GM12801 (cell line): ENCODE measurements at regions not wholly inside any gene's neighbourhood (a gene's known extent, or its start where the extent isn't known, plus 50 kb on each side); places are given as distances from the start of the nearest gene placed in this dataset.

Experiments
- TF ChIP-seq, protein P1 (sequence below): IDR thresholded peaks from one replicate; pipeline ENCODE4 v1.5.1; 2011; ENCODE audit warnings: control low read depth; ENCODE audit not compliant: insufficient read length; ENCODE audit errors: extremely low read depth

DNA sequence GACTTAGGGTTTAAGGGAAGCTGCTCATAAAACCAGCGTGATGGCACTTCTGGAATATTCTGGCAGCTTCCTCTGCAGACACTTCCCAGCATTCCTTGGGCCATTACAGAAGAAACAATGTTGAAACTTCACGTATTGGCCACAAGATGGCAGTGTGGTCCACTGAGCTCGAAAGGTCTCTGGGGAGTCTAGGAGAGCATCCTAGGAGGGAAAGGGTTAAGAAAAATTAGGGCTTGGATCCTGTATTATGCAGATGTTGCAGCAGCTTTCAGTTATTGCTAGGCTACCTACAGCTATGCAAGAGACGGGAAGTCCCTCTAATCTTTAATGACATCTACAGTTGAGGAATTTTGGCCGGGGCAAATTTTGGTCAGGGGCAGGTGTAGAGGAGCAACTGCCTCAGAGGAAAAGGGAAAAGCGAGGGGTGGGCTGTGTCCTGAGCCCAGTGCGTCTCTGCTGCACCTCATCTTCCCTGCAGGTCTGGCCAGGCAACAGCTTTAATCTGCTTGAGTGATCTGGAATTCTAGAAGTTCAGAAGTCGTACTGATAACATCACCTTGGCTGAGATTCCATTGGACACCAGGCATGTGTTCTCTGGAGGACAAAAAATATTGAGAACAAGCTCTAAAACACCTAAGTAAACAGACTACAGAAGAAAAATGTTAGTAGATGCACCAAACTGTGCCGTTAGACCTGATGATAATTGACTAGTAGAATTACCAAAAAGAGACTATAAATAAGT, 220.8 kb upstream of the PRSS58 start:
- TF ChIP-seq, protein P1, sequence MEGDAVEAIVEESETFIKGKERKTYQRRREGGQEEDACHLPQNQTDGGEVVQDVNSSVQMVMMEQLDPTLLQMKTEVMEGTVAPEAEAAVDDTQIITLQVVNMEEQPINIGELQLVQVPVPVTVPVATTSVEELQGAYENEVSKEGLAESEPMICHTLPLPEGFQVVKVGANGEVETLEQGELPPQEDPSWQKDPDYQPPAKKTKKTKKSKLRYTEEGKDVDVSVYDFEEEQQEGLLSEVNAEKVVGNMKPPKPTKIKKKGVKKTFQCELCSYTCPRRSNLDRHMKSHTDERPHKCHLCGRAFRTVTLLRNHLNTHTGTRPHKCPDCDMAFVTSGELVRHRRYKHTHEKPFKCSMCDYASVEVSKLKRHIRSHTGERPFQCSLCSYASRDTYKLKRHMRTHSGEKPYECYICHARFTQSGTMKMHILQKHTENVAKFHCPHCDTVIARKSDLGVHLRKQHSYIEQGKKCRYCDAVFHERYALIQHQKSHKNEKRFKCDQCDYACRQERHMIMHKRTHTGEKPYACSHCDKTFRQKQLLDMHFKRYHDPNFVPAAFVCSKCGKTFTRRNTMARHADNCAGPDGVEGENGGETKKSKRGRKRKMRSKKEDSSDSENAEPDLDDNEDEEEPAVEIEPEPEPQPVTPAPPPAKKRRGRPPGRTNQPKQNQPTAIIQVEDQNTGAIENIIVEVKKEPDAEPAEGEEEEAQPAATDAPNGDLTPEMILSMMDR = no peak

DNA sequence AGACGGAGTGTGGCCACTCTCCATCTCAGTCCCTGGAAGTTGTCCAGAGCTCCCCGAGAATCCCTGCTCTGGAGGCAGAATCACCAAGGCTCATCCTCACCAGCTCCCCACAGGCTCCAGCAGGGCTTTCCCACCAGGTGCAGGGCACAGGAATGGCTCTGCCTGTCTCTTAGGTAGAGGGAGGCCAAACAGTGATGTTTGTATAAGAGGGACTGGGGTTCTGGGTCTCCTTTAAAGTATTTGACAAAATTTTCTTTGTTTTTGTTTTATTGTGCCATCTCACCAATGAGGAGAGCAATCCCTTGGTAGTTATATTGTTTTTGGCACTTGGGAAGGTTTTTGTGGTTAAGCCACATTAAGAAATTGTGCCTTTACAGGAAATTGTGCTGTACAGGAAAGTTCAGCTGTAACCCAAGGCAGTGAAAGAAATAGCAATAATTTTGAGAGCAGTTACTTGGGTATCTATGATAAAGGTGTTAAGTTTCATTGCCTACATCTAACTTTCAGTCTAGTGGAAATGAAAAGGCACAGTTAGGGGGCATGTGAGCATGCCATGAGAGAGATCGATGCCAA, 219.3 kb upstream of the PRSS58 start:
- TF ChIP-seq, protein P1 = no peak

DNA sequence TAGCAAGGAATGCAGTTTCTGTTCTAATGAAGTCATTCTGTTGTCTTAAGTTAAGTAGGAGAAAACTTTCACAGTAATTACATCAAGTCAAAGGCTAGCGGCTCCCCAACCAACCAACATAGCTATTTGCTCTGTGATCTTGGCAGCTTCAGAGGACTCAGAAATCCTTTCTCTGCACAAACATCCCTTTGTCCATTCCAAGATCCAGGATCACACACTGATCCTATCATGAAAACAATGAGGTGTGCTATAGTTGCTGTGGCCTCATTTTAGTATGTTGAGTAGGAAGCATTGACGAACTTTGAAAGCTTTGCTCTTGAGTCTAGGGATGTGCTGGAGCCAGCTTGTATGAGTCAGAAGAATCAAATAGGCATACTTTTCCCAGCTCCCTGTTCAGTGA, 218.2 kb upstream of the PRSS58 start:
- TF ChIP-seq, protein P1 = no peak

DNA sequence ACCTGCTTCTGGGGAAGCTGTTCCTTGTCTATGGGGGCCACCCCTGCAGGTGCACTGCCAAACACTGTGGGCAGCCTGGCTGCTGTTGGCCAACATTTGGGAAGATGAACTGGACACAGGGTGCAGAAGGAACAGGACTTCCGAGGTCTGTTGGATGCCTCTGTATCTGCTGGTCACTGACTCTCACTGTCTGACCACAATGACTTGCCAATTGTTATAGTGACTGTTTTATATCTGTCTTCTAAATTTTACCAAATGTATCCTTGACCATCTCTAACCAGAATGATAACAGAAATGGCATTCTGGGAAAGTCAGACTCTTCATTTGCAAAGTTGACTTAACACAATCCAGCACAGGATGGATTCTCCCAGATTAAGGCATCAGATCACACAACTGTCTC, 214.0 kb upstream of the PRSS58 start:
- TF ChIP-seq, protein P1 = no peak

DNA sequence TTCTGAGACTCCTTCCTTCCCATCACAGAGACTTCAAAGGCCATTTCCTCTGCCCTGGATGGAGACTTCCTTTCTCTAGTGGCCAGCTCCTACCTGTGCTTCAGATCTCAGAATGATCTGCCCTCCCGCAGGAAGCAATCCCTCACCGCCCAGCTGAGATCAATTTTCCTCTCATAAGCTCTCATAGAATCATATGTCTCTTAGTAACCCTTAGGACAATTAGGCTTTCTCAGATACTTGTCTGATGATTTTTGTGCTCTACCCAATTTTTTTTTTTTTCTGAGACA, 212.6 kb upstream of the PRSS58 start:
- TF ChIP-seq, protein P1 = no peak

DNA sequence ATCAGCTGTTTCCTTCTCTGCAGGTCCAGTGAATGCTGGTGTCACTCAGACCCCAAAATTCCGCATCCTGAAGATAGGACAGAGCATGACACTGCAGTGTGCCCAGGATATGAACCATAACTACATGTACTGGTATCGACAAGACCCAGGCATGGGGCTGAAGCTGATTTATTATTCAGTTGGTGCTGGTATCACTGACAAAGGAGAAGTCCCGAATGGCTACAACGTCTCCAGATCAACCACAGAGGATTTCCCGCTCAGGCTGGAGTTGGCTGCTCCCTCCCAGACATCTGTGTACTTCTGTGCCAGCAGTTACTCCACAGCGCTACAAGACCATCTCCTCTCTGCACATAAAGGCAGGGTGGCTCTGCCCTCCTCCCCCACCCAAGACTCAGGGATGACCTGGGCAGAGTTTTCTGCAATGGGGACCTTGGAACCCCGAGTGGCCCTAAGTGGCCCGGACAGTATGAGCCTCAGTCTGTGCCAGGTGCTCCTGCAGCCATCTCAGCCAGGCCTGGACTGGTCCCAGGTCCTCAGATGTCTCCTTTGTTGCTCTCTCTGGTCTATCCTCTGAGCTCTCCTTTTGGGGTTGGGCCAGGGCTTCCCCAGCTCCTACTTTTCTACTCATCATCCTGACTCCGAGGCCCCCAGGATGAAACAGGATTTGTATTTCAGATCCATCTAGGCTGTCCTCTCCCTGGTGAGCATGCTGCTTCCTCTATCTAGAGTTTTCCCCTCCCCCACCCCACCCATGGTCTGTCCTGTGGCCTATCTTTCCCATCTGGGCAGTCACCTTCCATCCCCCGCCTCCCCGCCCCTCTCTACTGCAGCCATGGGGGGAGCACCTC, 212.1 kb upstream of the PRSS58 start:
- TF ChIP-seq, protein P1 = no peak

DNA sequence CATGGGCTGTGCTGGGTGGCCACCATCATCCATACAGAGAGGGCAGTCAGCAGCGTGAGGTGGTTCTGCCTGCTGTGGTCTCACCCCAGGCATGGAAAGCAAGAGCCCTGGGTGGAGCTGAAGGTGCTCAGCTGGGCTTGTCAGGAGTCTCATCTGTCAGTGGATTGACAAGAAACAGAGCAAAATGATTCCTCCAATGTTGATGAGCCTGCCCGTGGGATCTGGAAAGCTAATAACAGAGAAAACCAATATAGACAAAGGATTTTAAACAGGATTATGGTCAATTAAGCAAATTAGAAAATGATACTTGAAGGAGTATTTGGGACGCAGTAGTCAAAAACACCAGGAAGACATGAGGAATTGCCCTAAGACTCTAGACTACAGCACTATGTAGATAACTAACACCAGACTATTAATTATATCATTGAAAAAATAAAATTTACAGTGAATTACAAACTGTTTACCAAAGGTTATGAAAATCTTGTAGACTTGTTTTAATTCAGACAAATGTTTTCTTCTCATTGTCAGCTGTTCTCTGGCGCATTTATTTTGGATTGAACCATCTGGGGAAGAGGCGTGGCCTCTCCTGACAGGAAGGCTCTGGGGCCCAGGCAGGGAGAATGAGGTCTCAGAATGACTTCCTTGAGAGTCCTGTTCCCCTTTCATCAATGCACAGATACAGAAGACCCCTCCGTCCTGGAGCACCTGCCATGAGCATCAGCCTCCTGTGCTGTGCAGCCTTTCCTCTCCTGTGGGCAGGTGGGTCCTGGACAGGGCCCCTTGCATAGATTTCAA, 211.2 kb upstream of the PRSS58 start:
- TF ChIP-seq, protein P1 = no peak
